Suprapubic skin (tissue), 4 donors: ENCODE measurements at regions not wholly inside any gene's neighbourhood (a gene's known extent, or its start where the extent isn't known, plus 50 kb on each side); places are given as distances from the start of the nearest gene placed in this dataset.

Experiments
- POLR2A ChIP-seq, 2 donors: fragments of 450-650 bp; IDR thresholded peaks; one replicate each; pipeline ENCODE4 v1.6.1; 2017; ENCODE audit warnings: antibody characterized with exemption in 2 of 2, mild to moderate bottlenecking in 2 of 2, moderate library complexity in 2 of 2
- POLR2AphosphoS5 ChIP-seq, 3 donors: sonication (generic); formaldehyde crosslinking; IDR thresholded peaks; one replicate each; pipeline ENCODE4 v1.6.1; 2017; ENCODE audit warnings: antibody characterized with exemption in 3 of 3
- TF ChIP-seq, protein P1 (sequence below), 2 donors: fragments of 200-600 bp in 1 of 2; fragments of 450-650 bp in 1 of 2; sonication (generic) in 1 of 2; IDR thresholded peaks; one replicate each; pipeline ENCODE4 v1.5.1; 2016 to 2019; ENCODE audit warnings: antibody characterized with exemption in 2 of 2, mild to moderate bottlenecking in 1 of 2, moderate library complexity in 1 of 2

DNA sequence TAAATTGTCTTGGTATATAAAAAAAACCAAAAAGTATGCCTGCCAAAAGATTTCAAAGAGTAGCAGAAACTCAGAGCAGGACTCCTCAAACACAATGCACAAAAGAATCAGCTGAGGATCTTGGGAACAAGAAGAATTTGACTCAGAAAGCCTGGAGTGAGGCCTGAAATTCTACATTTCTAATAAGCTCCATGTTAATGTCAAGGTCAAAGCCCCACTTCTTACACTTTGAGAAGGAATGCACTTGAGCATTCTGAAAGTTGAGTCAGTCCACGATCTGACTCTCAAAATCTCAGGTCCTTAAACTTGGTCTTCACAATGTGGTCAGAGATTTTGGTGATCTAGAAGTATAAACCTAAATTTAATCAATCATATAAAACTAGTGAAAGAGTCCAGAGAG, 910.0 kb upstream of the GBE1 start:
- TF ChIP-seq POLR2A (IDR thresholded peaks at IDR 0.05) (no peak), POLR2AphosphoS5 (IDR thresholded peaks at IDR 0.05) (no peak)
- TF ChIP-seq, protein P1, sequence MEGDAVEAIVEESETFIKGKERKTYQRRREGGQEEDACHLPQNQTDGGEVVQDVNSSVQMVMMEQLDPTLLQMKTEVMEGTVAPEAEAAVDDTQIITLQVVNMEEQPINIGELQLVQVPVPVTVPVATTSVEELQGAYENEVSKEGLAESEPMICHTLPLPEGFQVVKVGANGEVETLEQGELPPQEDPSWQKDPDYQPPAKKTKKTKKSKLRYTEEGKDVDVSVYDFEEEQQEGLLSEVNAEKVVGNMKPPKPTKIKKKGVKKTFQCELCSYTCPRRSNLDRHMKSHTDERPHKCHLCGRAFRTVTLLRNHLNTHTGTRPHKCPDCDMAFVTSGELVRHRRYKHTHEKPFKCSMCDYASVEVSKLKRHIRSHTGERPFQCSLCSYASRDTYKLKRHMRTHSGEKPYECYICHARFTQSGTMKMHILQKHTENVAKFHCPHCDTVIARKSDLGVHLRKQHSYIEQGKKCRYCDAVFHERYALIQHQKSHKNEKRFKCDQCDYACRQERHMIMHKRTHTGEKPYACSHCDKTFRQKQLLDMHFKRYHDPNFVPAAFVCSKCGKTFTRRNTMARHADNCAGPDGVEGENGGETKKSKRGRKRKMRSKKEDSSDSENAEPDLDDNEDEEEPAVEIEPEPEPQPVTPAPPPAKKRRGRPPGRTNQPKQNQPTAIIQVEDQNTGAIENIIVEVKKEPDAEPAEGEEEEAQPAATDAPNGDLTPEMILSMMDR (IDR thresholded peaks at IDR 0.05) = no peak
